AG04450 (cell line): ENCODE measurements at regions not wholly inside any gene's neighbourhood (a gene's known extent, or its start where the extent isn't known, plus 50 kb on each side); places are given as distances from the start of the nearest gene placed in this dataset.

Experiments
- CTCF ChIA-PET: fragments of 300-600, 350-600 bp; formaldehyde crosslinking; extraction: SDS; loops from one replicate; lab custom pipeline; 2022; ENCODE audit warnings: antibody characterized with exemption, inconsistent platforms; lab: Charles Lee
- POLR2A ChIA-PET: fragments of 350-600 bp; formaldehyde crosslinking; extraction: SDS; loops from one replicate; lab custom pipeline; 2021; ENCODE audit warnings: antibody characterized with exemption, inconsistent platforms; lab: Yijun Ruan, JAX
- DNase-seq: peaks from one replicate; pipeline ENCODE4 v3.0.0-alpha.2; 2011; ENCODE audit warnings: low read depth, low spot score
- H3K27ac ChIP-seq: one replicate; pipeline ENCODE4 v1.5.1; 2012; ENCODE audit warnings: low read depth, low read length, control low read depth
- H3K27me3 ChIP-seq: one replicate; pipeline ENCODE4 v1.6.0; 2012; ENCODE audit warnings: low read length; ENCODE audit not compliant: control insufficient read depth, insufficient read depth
- H3K4me3 ChIP-seq: 2 replicates; pipeline ENCODE4 v1.5.1; 2011; ENCODE audit warnings: mild to moderate bottlenecking, low read depth, low read length, control low read depth
- H3K9me3 ChIP-seq: 2 replicates; pipeline ENCODE4 v1.5.1; 2012; ENCODE audit warnings: low read length; ENCODE audit not compliant: control insufficient read depth, insufficient read depth
- CTCF ChIP-seq: IDR thresholded peaks from 2 replicates; pipeline ENCODE4 v1.5.1; 2011; ENCODE audit warnings: low read depth, low read length, control low read depth, inconsistent platforms

DNA sequence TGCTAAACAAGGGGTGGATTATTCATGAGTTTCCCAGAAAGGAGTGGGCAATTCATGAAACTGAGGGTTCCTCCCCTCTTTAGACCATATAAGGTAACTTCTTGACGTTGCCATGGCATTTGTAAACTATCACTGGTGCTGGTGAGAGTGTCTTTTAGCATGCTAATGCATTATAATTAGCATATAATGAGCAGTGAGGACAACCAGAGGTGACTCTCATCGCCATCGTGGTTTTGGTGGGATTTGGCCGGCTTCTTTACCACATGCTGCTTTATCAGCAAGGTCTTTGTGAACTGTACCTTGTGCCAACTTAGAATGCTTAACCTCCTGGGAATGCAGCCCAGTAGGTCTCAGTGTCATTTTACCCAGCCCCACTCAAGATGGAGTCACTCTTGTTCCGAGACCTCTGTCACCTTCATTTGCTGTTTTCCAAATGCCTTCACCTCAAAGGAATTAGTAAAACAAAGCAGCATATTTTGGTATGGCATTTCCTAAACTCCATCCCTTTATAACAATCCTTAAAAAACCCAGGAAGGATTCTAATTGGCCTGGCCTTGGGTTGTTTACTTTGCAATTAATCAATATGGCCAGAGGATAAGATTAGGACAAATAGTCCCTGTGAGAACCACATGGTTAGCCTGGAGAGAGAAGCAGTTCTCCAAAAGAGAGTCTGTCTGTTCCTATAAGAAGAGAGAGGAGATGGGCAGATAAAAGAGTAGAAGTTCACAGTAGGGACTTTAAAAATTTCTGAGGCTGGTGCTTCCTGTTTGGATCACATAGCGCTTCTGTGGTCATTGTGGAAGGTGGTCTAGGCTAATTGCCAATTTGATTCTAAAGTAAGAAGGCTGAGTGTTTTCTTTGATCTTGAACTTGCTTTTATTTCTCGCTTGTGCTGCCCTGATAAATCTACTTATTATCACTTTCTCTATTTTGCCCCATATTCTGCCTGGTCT is 155.2 kb upstream of the EOMES start:
- POLR2A ChIA-PET, result no interaction called here
- H3K4me3 ChIP-seq, result no peak overlapping the region
- H3K9me3 ChIP-seq, result no peaks in the 10 kb centered on the region
- no peak for TF ChIP-seq CTCF
- no peaks in the 10 kb centered on the region for H3K27me3 ChIP-seq
- no peak for DNase-seq
- no peak overlapping the region for H3K27ac ChIP-seq
- CTCF ChIA-PET, result no interaction called here

GRCh38 chr3:27878014-27878383 is 155.9 kb upstream of the EOMES start:
- Histone ChIP-seq H3K4me3 (no peak overlapping the region), H3K27me3 (no peaks in the 10 kb centered on the region), H3K27ac (no peak overlapping the region), H3K9me3 (no peaks in the 10 kb centered on the region)
- DNase-seq, result no peak
- ChIA-PET POLR2A (no interaction called here), CTCF (no interaction called here)
- TF ChIP-seq CTCF, result no peak

DNA sequence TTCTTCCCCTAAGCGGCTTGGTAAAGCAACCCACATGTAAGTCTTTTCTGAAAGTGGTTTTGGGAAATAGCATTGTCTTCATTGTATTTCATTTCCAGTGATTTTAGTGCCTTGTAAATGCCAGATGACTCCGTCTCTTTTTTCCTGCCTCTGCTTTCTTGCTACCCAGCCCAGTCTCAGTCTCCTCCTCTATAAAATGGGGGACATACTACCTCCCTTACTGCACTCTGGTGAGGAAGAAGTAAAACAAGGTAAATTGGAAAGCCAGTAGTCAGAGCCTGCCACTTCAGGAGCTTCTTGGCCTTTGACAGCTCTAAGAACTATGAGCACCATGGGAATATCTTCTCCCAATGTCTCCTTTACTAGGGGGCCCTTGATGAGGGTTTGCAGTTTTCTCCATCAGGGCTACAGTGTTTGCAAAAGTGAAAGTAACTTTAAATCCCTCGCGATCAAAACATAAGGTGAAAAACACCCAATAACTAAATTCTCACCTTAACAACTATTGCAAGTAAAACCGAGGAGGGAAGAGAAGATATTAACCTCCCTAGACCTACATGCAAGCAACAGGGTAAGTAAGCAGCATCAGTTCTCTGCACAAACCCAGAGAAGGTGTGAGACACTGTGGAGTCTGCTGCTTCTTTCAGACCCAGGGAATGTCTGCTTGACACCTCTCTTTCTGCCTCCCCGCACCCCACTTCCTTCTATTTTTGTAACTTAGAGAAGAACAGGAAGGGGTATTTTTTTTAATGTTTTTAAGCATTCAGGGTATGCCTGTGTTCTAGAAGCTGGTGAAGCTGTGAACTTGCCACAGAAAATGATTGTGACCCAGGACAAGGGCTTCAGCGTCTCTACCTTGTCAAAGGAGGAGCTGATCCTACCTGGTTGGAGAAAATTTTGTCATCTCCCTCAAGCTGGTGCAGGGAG is 159.1 kb upstream of the EOMES start:
- no peak overlapping the region for H3K27ac ChIP-seq
- TF ChIP-seq CTCF, result no peak
- ChIA-PET CTCF (no interaction called here), POLR2A (no interaction called here)
- DNase-seq, result no peak
- no peaks in the 10 kb centered on the region for H3K9me3 ChIP-seq
- no peaks in the 10 kb centered on the region for H3K27me3 ChIP-seq
- H3K4me3 ChIP-seq, result no peak overlapping the region

DNA sequence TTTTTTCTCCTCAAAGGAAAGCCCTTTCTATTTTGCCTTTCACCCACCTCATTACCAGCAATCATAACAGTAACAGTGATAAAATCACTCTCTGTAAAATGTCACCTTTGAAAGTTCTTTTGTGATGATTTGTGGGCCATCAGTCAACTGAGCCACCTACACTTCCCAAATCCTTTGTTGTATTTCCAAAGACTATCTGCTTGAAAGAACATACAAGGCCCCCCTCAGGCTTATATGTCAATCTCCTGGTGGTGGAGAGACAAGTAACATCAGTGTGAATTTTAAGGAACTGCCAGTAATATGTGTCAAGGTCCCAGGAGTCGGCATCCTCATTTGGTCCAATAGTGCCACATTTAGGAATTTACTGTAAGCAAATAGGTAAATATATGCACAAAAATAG is 161.1 kb upstream of the EOMES start:
- H3K27ac ChIP-seq, result no peak overlapping the region
- H3K27me3 ChIP-seq, result no peaks in the 10 kb centered on the region
- no peak for DNase-seq
- TF ChIP-seq CTCF, result no peak
- CTCF ChIA-PET, result no interaction called here
- H3K9me3 ChIP-seq, result no peaks in the 10 kb centered on the region
- H3K4me3 ChIP-seq, result no peak overlapping the region
- POLR2A ChIA-PET, result no interaction called here
